ENCODE measurements at regions not wholly inside any gene's neighbourhood (a gene's known extent, or its start where the extent isn't known, plus 50 kb on each side); places are given as distances from the start of the nearest gene placed in this dataset.

GRCh38 chr1:88036345-88037014 is 647.6 kb upstream of the PKN2 start:
- TF ChIP-seq POLR2A (IDR thresholded peaks at IDR 0.05; ENCODE audit: low read depth, low read length), result no peak
- no peak for TF ChIP-seq PAX5 (IDR thresholded peaks at IDR 0.05; ENCODE audit: insufficient read depth, low read length, severe bottlenecking)
- TF ChIP-seq POLR2AphosphoS5 (IDR thresholded peaks at IDR 0.05; ENCODE audit: low read depth, low read length), result no peak
- TF ChIP-seq TAF1 (IDR thresholded peaks at IDR 0.05; ENCODE audit: low read depth, low read length), result no peak
- no peak for TF ChIP-seq SPI1 (IDR thresholded peaks at IDR 0.05; ENCODE audit: low read depth, low read length)
- TF ChIP-seq POU2F2 (IDR thresholded peaks at IDR 0.05; ENCODE audit: low read depth, low read length), result no peak
